A673 (cell line): ENCODE measurements at regions not wholly inside any gene's neighbourhood (a gene's known extent, or its start where the extent isn't known, plus 50 kb on each side); places are given as distances from the start of the nearest gene placed in this dataset.

Experiments used
- BruUV-seq: library from RNA; stranded (reverse); fragments of 400-500 nt; replicated peaks from 2 replicates; lab custom pipeline; 2021; lab: Mats Ljungman, UMichigan
- CTCF ChIA-PET: fragments of 300-600 bp; sonication (Branson Sonifier 250); formaldehyde crosslinking; loops from one replicate; lab custom pipeline; 2022; ENCODE audit warnings: antibody characterized with exemption; lab: Charles Lee
- POLR2A ChIA-PET: fragments of 300-600 bp; sonication (Branson Sonifier 250); formaldehyde crosslinking; loops from one replicate; lab custom pipeline; 2022; ENCODE audit warnings: antibody characterized with exemption; ENCODE audit not compliant: low non-redundant PET; lab: Charles Lee
- DNase-seq: peaks from one replicate; pipeline ENCODE4 v3.0.0-alpha.2; 2015; ENCODE audit warnings: low spot score
- H3K27ac ChIP-seq: fragments of 200-600 bp; sonication (generic); 2 replicates; pipeline ENCODE4 v1.5.1; 2016; ENCODE audit warnings: mixed run types, low read depth, mild to moderate bottlenecking, mixed read lengths, antibody characterized with exemption, low read length; ENCODE audit not compliant: poor library complexity, severe bottlenecking
- H3K27me3 ChIP-seq: fragments of 200-600 bp; sonication (generic); replicated peaks from 2 replicates; pipeline ENCODE4 v1.6.1; 2017; ENCODE audit warnings: mixed run types, low read depth, mild to moderate bottlenecking, mixed read lengths, antibody characterized with exemption, low read length; ENCODE audit not compliant: insufficient read depth, poor library complexity
- H3K36me3 ChIP-seq: fragments of 200-600 bp; sonication (generic); 2 replicates; pipeline ENCODE4 v1.6.1; 2016; ENCODE audit warnings: mixed run types, mild to moderate bottlenecking, mixed read lengths, antibody characterized with exemption, low read length; ENCODE audit not compliant: insufficient read depth, poor library complexity, severe bottlenecking
- H3K4me1 ChIP-seq: fragments of 200-600 bp; sonication (generic); 2 replicates; pipeline ENCODE4 v1.6.1; 2017; ENCODE audit warnings: mixed run types, mild to moderate bottlenecking, mixed read lengths, antibody characterized with exemption, low read length; ENCODE audit not compliant: insufficient read depth, poor library complexity, severe bottlenecking
- H3K4me3 ChIP-seq: fragments of 200-600 bp; sonication (generic); 2 replicates; pipeline ENCODE4 v1.5.1; 2016; ENCODE audit warnings: low read depth, mixed run types, mild to moderate bottlenecking, mixed read lengths, low read length; ENCODE audit not compliant: poor library complexity, severe bottlenecking
- H3K9me3 ChIP-seq: fragments of 200-600 bp; sonication (generic); 2 replicates; pipeline ENCODE4 v1.6.1; 2016; ENCODE audit warnings: mixed run types, low read depth, mild to moderate bottlenecking, mixed read lengths, antibody characterized with exemption, low read length; ENCODE audit not compliant: poor library complexity, severe bottlenecking
- CTCF ChIP-seq: fragments of 300-800, 200-600 bp; sonication (generic); conservative IDR thresholded peaks from 2 replicates; pipeline ENCODE4 v1.5.1; 2017; ENCODE audit warnings: low read depth, mild to moderate bottlenecking, antibody characterized with exemption, low read length, moderate library complexity, mixed read lengths
- EZH2 ChIP-seq: fragments of 200-600 bp; sonication (generic); IDR thresholded peaks from 2 replicates; pipeline ENCODE4 v1.6.1; 2017; ENCODE audit warnings: borderline replicate concordance, low read depth, mild to moderate bottlenecking, mixed read lengths, antibody characterized with exemption, low read length; ENCODE audit not compliant: poor library complexity, severe bottlenecking
- intact Hi-C: fragments of 100-400 bp; cut with micrococcal nuclease; formaldehyde crosslinking; loops from one replicate; pipeline ENCODE4 v1.10.0; 2022; ENCODE audit not compliant: unreplicated experiment

GRCh38 chr4:58475097-58475496 is 1364.9 kb upstream of the IGFBP7 start:
- Histone ChIP-seq H3K27ac (no peak overlapping the region), H3K4me3 (no peak overlapping the region), H3K27me3 (no peaks in the 10 kb centered on the region), H3K36me3 (no peaks in the 10 kb centered on the region), H3K9me3 (no peaks in the 10 kb centered on the region), H3K4me1 (no peaks in the 10 kb centered on the region)
- no peak for TF ChIP-seq CTCF
- no peak for TF ChIP-seq EZH2
- ChIA-PET POLR2A (no interaction called here), CTCF (no interaction called here)
- intact Hi-C loops, result no loop called here
- no peak for DNase-seq
- no TSS peak for BruUV-seq

GRCh38 chr4:58465031-58465430 is 1354.8 kb upstream of the IGFBP7 start:
- BruUV-seq, result no TSS peak
- Histone ChIP-seq H3K27me3 (no peaks in the 10 kb centered on the region), H3K27ac (no peak overlapping the region), H3K9me3 (no peaks in the 10 kb centered on the region), H3K4me3 (no peak overlapping the region), H3K4me1 (no peaks in the 10 kb centered on the region), H3K36me3 (no peaks in the 10 kb centered on the region)
- no peak for TF ChIP-seq CTCF
- POLR2A ChIA-PET, result no interaction called here
- intact Hi-C loops, result no loop called here
- DNase-seq, result no peak
- CTCF ChIA-PET, result no interaction called here

- CTCF ChIA-PET, result no interaction called here
- DNase-seq, result no peak
- Histone ChIP-seq H3K4me3 (no peak overlapping the region), H3K36me3 (no peaks in the 10 kb centered on the region), H3K9me3 (no peaks in the 10 kb centered on the region), H3K4me1 (no peaks in the 10 kb centered on the region), H3K27me3 (no peaks in the 10 kb centered on the region), H3K27ac (no peak overlapping the region)
- intact Hi-C loops, result no loop called here
- POLR2A ChIA-PET, result no interaction called here
- BruUV-seq, result no TSS peak
- TF ChIP-seq EZH2, result no peak
- no peak for TF ChIP-seq CTCF
Observed at GRCh38 chr4:58456727-58457384, 1346.7 kb upstream of the IGFBP7 start.
